ENCODE measurements at regions not wholly inside any gene's neighbourhood (a gene's known extent, or its start where the extent isn't known, plus 50 kb on each side); places are given as distances from the start of the nearest gene placed in this dataset.

GRCh38 chr4:157792716-157793115, 380.1 kb downstream of the GASK1B start:
- TF ChIP-seq CTCF (conservative IDR thresholded peaks at IDR 0.05 in 1 of 2, IDR thresholded peaks at IDR 0.05 in 1 of 2; ENCODE audit: extremely low read depth in 1 of 2, insufficient read depth in 1 of 2, low read depth in 1 of 2, low read length in 2 of 2) (no peak), EZH2 (IDR thresholded peaks at IDR 0.05; ENCODE audit: borderline replicate concordance, low read length) (no peak)

Data from mammary epithelial cell (primary cell).